ENCODE measurements at regions not wholly inside any gene's neighbourhood (a gene's known extent, or its start where the extent isn't known, plus 50 kb on each side); places are given as distances from the start of the nearest gene placed in this dataset.
"Not testable (repeated sequence)": the region's sequence is repeated elsewhere in the genome, so short reads cannot be mapped to it uniquely, and the experiment has no call there.

DNA sequence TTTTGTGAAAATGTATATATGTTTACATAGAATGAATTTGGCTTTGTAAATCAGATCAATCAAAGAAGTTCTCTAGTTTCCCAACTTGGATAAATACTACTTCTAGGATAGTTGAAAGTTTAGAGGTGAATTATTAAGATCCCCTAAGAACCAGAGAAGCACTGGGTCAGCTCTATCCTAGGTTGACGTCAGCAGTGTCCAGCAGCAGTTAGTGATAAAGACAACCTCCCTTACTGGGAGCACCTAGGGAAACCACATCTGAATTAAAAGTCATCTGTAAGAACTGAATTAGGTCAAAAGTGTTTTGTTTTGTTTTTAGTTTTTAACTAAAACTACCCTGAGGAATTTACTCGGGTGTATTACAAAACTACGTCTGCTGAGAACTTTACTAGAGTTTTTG is 178.0 kb downstream of the POLR1F start:
- DNase-seq, result no peak

GRCh38 chr7:19530261-19530660 is 178.6 kb downstream of the POLR1F start:
- DNase-seq, result no peak

DNA sequence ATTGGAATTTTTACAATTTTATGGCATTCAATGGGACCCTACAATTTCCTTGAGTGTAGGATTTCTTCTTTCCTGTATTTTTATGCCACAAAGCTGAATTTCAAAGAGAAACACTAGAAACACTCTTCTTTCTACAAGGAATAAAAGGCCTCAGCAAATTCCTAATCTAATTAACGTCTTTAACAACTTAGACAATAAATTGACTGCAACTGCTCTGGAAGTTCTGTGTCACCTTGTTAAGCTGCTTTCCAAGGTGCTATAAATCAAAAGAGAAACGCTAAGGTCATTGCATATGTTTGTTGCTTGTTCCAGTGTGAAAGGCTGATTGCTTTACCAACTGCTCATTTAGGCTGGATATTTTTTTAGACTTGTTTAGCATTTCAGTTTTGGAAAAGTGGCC is 182.2 kb downstream of the POLR1F start:
- DNase-seq, result no peak

GRCh38 chr7:19522486-19522885 is 186.4 kb downstream of the POLR1F start:
- no peak for DNase-seq

DNA sequence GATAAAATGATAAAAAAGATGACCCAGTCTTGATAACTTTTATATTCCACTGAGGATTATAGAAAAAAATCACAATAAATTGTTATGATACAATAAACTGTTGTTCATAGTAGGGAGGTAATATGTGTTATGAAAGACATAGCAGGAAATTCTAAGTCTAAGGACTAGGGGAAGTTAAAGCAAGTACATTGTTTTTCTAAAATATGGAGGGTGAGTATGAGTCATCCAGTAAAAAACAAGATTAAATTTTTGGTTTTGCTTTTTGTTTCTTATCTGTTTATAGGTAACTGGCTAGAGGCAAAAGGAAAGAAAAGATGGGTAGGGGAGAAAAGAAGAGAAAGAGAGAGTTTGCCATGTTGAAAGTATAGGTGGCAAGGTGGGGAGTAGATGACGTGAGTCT is 188.4 kb downstream of the POLR1F start:
- DNase-seq, result no peak

GRCh38 chr7:19519443-19520021 is 189.3 kb downstream of the POLR1F start:
- DNase-seq, result no peak

- DNase-seq, result not testable (repeated sequence)
Measured at GRCh38 chr7:19517546-19517945, 191.3 kb downstream of the POLR1F start.

DNA sequence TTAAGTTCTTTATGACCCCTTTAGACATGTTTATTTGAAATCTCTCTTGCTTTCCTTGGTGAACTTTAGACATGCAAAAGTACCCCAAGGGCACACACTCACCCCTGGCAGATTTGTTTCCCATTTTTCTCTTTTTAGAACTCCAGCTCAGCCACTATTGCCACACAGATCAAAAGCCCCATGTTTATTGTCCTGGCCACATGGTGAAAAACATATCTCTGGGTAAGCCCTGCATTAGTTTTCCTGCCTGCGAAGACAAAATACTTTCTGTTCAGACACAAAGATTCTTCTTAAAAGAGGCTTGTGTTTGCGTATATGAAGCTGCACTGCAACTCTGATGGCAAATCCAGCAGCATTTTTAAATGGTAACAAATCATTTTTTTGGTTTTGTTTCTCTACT is 200.0 kb downstream of the POLR1F start:
- DNase-seq, result no peak

- DNase-seq, result no peak
Measured at GRCh38 chr7:19508124-19508523, 200.7 kb downstream of the POLR1F start.

GRCh38 chr7:19491821-19492452 is 216.9 kb downstream of the POLR1F start:
- DNase-seq, result no peak

DNA sequence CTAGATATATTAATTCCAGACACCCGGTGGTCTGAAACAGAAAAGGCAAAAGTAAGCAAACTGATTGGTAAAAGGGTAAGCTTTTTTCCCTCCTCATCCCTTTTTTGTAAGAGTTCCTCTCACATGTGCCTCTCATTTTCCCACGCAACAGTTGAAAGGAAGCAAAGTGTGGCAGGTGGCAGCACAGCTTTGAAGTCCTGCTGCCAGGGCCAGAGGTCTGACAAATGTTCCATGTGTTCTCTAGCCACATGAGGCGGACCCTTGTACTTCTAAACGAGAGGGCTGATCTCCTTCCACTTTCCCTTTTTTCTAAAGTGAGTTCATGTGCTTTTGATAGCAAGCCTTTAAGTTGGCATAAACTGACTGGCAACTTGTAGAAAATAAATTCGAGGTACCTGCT is 217.5 kb downstream of the POLR1F start:
- DNase-seq, result no peak

- DNase-seq, result no peak
Measured at GRCh38 chr7:19489162-19489820, 219.5 kb downstream of the POLR1F start.

- DNase-seq, result no peak
Measured at GRCh38 chr7:19488056-19488455, 220.8 kb downstream of the POLR1F start.

DNA sequence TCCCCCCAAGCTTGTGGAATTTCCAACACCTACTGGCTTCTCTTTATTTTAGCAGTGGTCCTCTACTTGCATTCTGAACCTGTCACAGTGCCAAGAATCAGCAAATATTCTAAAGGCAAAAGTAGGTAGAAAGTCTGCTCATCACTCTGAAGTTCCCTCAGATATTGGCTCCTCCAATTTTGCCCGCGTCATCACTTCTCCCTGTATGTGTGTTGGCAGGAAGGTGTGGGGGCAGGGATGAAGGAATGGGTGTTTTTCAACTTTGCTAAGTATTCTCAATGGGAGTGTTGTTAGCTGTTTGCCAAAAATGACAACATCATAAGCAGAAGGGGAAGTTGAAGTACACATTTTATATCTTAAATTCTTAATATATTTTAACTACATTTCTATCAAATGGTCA is 226.2 kb downstream of the POLR1F start:
- no peak for DNase-seq

DNA sequence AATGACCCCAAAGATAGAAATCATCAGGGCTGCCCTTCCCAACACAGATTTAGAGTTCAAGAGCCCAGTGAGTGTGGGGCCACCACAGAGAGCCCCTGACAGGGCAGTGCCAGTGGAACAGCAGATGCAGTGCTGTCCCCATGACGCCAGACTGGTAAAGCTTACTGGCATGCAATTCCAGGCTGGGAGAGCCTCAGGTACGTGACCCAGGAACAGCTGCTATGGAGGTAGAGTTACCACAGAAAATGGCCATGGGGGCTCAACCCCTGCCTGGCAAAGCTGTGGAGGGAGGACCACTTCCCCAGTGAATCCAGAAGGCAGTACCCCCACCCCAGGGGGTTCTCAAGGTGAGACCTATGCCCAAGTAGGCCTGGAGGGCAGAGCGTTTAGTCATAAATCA is 228.5 kb downstream of the POLR1F start:
- no peak for DNase-seq

- DNase-seq, result no peak
Measured at GRCh38 chr7:19470031-19470430, 238.8 kb downstream of the POLR1F start.

- no peak for DNase-seq
Measured at GRCh38 chr7:19465861-19466260, 243.0 kb downstream of the POLR1F start.

GRCh38 chr7:19464751-19465150 is 244.1 kb downstream of the POLR1F start:
- no peak for DNase-seq

DNA sequence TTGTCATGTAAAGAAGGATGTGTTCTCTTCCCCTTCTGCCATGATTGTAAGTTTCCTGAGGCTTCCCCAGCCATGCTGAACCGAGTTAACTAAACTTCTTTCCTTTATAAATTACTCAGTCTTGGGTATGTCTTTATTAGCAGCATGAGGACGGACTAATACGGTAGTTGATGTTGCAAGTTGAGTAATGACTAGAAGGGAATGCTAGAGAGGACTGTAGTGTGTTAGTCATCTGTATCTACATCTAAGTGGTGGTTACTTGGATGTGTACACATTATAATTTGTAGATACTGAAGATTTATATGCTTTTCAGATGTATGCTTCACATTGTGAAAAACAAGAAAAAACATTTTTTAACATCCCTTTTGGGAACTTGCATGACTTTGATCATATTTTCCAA is 244.6 kb downstream of the POLR1F start:
- DNase-seq, result no peak

GRCh38 chr7:19463581-19463980 is 245.3 kb downstream of the POLR1F start:
- DNase-seq, result no peak

GRCh38 chr7:19455623-19456022 is 253.2 kb downstream of the POLR1F start:
- no peak for DNase-seq

DNA sequence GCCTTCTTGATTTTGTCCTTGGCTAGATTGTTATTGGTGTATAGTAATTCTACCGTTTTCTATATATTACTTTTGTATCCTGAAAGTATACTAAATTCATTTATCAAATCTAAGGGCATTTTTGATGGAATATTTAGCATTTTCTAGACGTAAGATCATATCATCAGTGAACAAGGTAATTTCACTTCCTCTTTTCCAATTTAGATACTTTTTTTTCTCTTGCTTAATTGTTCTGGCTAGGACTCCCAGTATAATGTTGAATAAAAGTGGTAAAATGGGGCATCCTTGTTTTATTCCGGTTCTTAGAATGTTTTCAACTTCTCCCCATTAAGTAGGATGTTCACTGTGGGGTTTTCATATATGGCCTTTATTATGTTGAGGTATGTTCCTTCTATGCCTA is 260.7 kb downstream of the POLR1F start:
- no peak for DNase-seq

GRCh38 chr7:19442016-19442785 is 266.6 kb downstream of the POLR1F start:
- DNase-seq, result no peak

GRCh38 chr7:19439517-19439916 is 269.3 kb downstream of the POLR1F start:
- no peak for DNase-seq
